SU-DHL-6 (cell line): ENCODE measurements at regions not wholly inside any gene's neighbourhood (a gene's known extent, or its start where the extent isn't known, plus 50 kb on each side); places are given as distances from the start of the nearest gene placed in this dataset.

Experiments used
- H2AFZ ChIP-seq: fragments of 200-600 bp; sonication (generic); 2 replicates; pipeline ENCODE4 v1.6.1; 2014; ENCODE audit warnings: low read depth, mild to moderate bottlenecking, moderate library complexity, mixed read lengths, antibody characterized with exemption, low read length; ENCODE audit not compliant: severe bottlenecking
- H3F3A ChIP-seq: fragments of 200-600 bp; shearing (Covaris generic); 2 replicates; pipeline ENCODE4 v1.6.0; 2016; ENCODE audit warnings: antibody characterized with exemption, mild to moderate bottlenecking; ENCODE audit not compliant: insufficient read depth
- H3K27ac ChIP-seq: fragments of 200-600 bp; sonication (generic); 2 replicates; pipeline ENCODE4 v1.5.1; 2016; ENCODE audit warnings: low read depth, mild to moderate bottlenecking, low read length, moderate library complexity, mixed read lengths
- H3K27me3 ChIP-seq: fragments of 200-600 bp; sonication (generic), shearing (Covaris generic); 2 replicates; pipeline ENCODE4 v1.6.0; 2014; ENCODE audit warnings: mild to moderate bottlenecking, low read length
- H3K36me3 ChIP-seq: fragments of 200-600 bp; sonication (generic); 2 replicates; pipeline ENCODE4 v1.6.1; 2014; ENCODE audit warnings: mild to moderate bottlenecking, low read length, mixed read lengths
- H3K4me2 ChIP-seq: fragments of 300-600, 200-600 bp; shearing (Covaris generic), sonication (generic); 2 replicates; pipeline ENCODE4 v1.6.0; 2014; ENCODE audit warnings: low read length, low read depth, mild to moderate bottlenecking; ENCODE audit not compliant: poor library complexity, severe bottlenecking
- H3K4me3 ChIP-seq: fragments of 200-600 bp; sonication (generic); 2 replicates; pipeline ENCODE4 v1.5.1; 2014; ENCODE audit warnings: antibody characterized with exemption, low read length, mild to moderate bottlenecking, mixed read lengths; ENCODE audit not compliant: insufficient read depth, poor library complexity, severe bottlenecking
- H3K79me2 ChIP-seq: fragments of 200-600 bp; sonication (generic); 2 replicates; pipeline ENCODE4 v1.6.1; 2014; ENCODE audit warnings: mild to moderate bottlenecking, low read length, moderate library complexity; ENCODE audit not compliant: insufficient read depth
- H3K9ac ChIP-seq: fragments of 200-600 bp; sonication (generic); 2 replicates; pipeline ENCODE4 v1.7.0; 2014; ENCODE audit warnings: mild to moderate bottlenecking, low read length
- H3K9me2 ChIP-seq: fragments of 200-600 bp; sonication (generic); replicated peaks from 2 replicates; pipeline ENCODE4 v1.6.1; 2014; ENCODE audit warnings: low read length; ENCODE audit not compliant: insufficient read depth
- H3K9me3 ChIP-seq: fragments of 200-600 bp; sonication (generic); 2 replicates; pipeline ENCODE4 v1.6.1; 2014; ENCODE audit warnings: low read length, mixed read lengths; ENCODE audit not compliant: insufficient read depth
- H4K20me1 ChIP-seq: fragments of 200-600 bp; sonication (generic); 2 replicates; pipeline ENCODE4 v1.6.1; 2014; ENCODE audit warnings: low read depth, mild to moderate bottlenecking, antibody characterized with exemption, low read length, moderate library complexity, mixed read lengths
- CTCF ChIP-seq: fragments of 200-600 bp; sonication (generic); IDR thresholded peaks from one replicate; pipeline ENCODE4 v1.5.1; 2017; ENCODE audit warnings: antibody characterized with exemption, mild to moderate bottlenecking, low read length, moderate library complexity; ENCODE audit not compliant: insufficient read depth, poor library complexity, severe bottlenecking
- EZH2phosphoT487 ChIP-seq: fragments of 200-600 bp; sonication (generic), shearing (Covaris generic); conservative IDR thresholded peaks from 2 replicates; pipeline ENCODE4 v1.6.1; 2018; ENCODE audit warnings: mild to moderate bottlenecking, antibody characterized with exemption, low read length, moderate library complexity, mixed read lengths

- H3K27me3 ChIP-seq, result no peaks in the 10 kb centered on the region
- H3K27ac ChIP-seq, result no peak overlapping the region
- no peak overlapping the region for H2AFZ ChIP-seq
- no peaks in the 10 kb centered on the region for H3F3A ChIP-seq
- H3K4me2 ChIP-seq, result no peak overlapping the region
- no peaks in the 10 kb centered on the region for H3K9me2 ChIP-seq
- TF ChIP-seq CTCF (no peak), EZH2phosphoT487 (no peak)
- H3K9ac ChIP-seq, result no peak overlapping the region
- H3K4me3 ChIP-seq, result no peak overlapping the region
- H3K36me3 ChIP-seq, result no peaks in the 10 kb centered on the region
- no peaks in the 10 kb centered on the region for H3K79me2 ChIP-seq
- H3K9me3 ChIP-seq, result no peaks in the 10 kb centered on the region
- no peaks in the 10 kb centered on the region for H4K20me1 ChIP-seq
Measured at GRCh38 chr6:113380591-113380990, 476.6 kb upstream of the MARCKS start.

- Histone ChIP-seq H3K4me3 (no peak overlapping the region), H3K9ac (no peak overlapping the region), H3K4me2 (no peak overlapping the region), H3K27ac (no peak overlapping the region), H3F3A (no peaks in the 10 kb centered on the region), H2AFZ (no peak overlapping the region), H4K20me1 (no peaks in the 10 kb centered on the region), H3K36me3 (no peaks in the 10 kb centered on the region), H3K27me3 (no peaks in the 10 kb centered on the region), H3K9me2 (no peaks in the 10 kb centered on the region), H3K79me2 (no peaks in the 10 kb centered on the region), H3K9me3 (no peaks in the 10 kb centered on the region)
- TF ChIP-seq EZH2phosphoT487 (no peak), CTCF (no peak)
Measured at GRCh38 chr6:113381232-113381631, 475.9 kb upstream of the MARCKS start.

- Histone ChIP-seq H3K79me2 (no peaks in the 10 kb centered on the region), H3K27ac (no peak overlapping the region), H3K36me3 (no peaks in the 10 kb centered on the region), H3K4me3 (no peak overlapping the region), H3K4me2 (no peak overlapping the region), H3F3A (no peaks in the 10 kb centered on the region), H2AFZ (no peak overlapping the region), H3K9me3 (no peaks in the 10 kb centered on the region), H3K9ac (no peak overlapping the region), H3K27me3 (no peaks in the 10 kb centered on the region), H3K9me2 (no peaks in the 10 kb centered on the region), H4K20me1 (no peaks in the 10 kb centered on the region)
- TF ChIP-seq EZH2phosphoT487, result no peak
- TF ChIP-seq CTCF, result no peak
Measured at GRCh38 chr6:113381959-113382358, 475.2 kb upstream of the MARCKS start.
